Fibroblast of lung (primary cell): ENCODE measurements at regions not wholly inside any gene's neighbourhood (a gene's known extent, or its start where the extent isn't known, plus 50 kb on each side); places are given as distances from the start of the nearest gene placed in this dataset.

Experiments
- DNase-seq, 2 donors: peaks; one replicate each; pipeline versions ENCODE4 v3.0.0 to v3.0.0-alpha.2; 2010; ENCODE audit warnings: low read depth in 2 of 2
- H2AFZ ChIP-seq: 2 replicates; pipeline ENCODE4 v1.5.1; 2012; ENCODE audit warnings: low read length, control low read depth, inconsistent platforms
- H3K27ac ChIP-seq: 2 replicates; pipeline ENCODE4 v1.5.1; 2011; ENCODE audit warnings: low read length, control low read depth; ENCODE audit not compliant: insufficient read depth
- H3K27me3 ChIP-seq: 2 replicates; pipeline ENCODE4 v1.5.1; 2011; ENCODE audit warnings: mild to moderate bottlenecking, low read length; ENCODE audit not compliant: control insufficient read depth, insufficient read depth
- H3K36me3 ChIP-seq: 2 replicates; pipeline ENCODE4 v1.5.1; 2011; ENCODE audit warnings: low read length; ENCODE audit not compliant: control insufficient read depth, insufficient read depth
- H3K4me1 ChIP-seq: 2 replicates; pipeline ENCODE4 v1.5.1; 2011; ENCODE audit warnings: low read length; ENCODE audit not compliant: control insufficient read depth, insufficient read depth; ENCODE audit errors: extremely low read depth
- H3K4me2 ChIP-seq: 2 replicates; pipeline ENCODE4 v1.5.1; 2011; ENCODE audit warnings: low read length, control low read depth; ENCODE audit not compliant: insufficient read depth; ENCODE audit errors: extremely low read depth
- H3K4me3 ChIP-seq, 4 experiments: fragments of 200-600 bp in 1 of 4; sonication (generic) in 1 of 4; replicated peaks in 1 of 4; 2 replicates each; pipeline ENCODE4 v1.5.1; 2011 to 2016; ENCODE audit warnings: low read length in 4 of 4, low read depth in 3 of 4, mild to moderate bottlenecking in 3 of 4, control low read depth in 2 of 4, inconsistent platforms in 1 of 4, mixed read lengths in 1 of 4; ENCODE audit not compliant: insufficient read depth in 1 of 4; ENCODE audit errors: control extremely low read depth in 1 of 4
- H3K79me2 ChIP-seq: 2 replicates; pipeline ENCODE4 v1.5.1; 2012; ENCODE audit warnings: mild to moderate bottlenecking, low read length, inconsistent platforms; ENCODE audit not compliant: control insufficient read depth, insufficient read depth
- H3K9ac ChIP-seq: 2 replicates; pipeline ENCODE4 v1.5.1; 2011; ENCODE audit warnings: mild to moderate bottlenecking, low read length, control low read depth; ENCODE audit not compliant: insufficient read depth
- H3K9me3 ChIP-seq: 2 replicates; pipeline ENCODE4 v1.5.1; 2012; ENCODE audit warnings: low read depth, low read length; ENCODE audit not compliant: control insufficient read depth, insufficient read depth
- H4K20me1 ChIP-seq: 2 replicates; pipeline ENCODE4 v1.5.1; 2011; ENCODE audit warnings: low read length; ENCODE audit not compliant: control insufficient read depth, insufficient read depth; ENCODE audit errors: extremely low read depth
- EZH2 ChIP-seq: IDR thresholded peaks from 2 replicates; pipeline ENCODE4 v1.5.1; 2012; ENCODE audit warnings: low read length, control low read depth, mild to moderate bottlenecking; ENCODE audit errors: missing control alignments
- TF ChIP-seq, protein P1 (sequence below), 2 donors: IDR thresholded peaks in 1 of 2; conservative IDR thresholded peaks in 1 of 2; 1 replicate in 1 of 2; 2 replicates in 1 of 2; pipeline ENCODE4 v1.5.1; 2011 to 2012; ENCODE audit warnings: low read length in 2 of 2, control low read depth in 1 of 2, inconsistent platforms in 1 of 2, low read depth in 1 of 2, mild to moderate bottlenecking in 1 of 2

DNA sequence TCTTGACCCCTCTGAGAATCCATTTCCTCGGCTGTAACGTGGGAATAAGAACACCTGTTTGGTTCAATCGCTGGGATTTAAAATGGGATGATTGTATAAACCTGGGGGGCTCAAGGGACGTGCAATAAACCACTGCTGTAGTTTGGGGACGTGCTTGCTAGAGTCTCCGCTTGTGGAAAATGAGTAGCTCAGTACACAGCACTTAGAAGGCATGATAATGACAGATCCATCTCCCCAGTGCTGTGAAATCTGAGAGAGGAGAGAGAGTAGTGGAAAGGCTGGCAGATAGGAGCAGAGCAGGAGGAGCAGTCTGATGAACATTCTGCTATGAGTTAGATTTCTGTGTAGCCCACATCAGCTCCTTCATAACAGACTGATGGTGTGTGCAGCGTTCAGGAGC, 256.5 kb downstream of the MN1 start:
- no peaks in the 10 kb centered on the region for H3K79me2 ChIP-seq
- H3K36me3 ChIP-seq = no peaks in the 10 kb centered on the region
- H4K20me1 ChIP-seq = no peaks in the 10 kb centered on the region
- no peak overlapping the region for H3K4me2 ChIP-seq
- DNase-seq = no peak
- H3K9ac ChIP-seq = no peak overlapping the region
- no peak overlapping the region for H3K27ac ChIP-seq
- no peaks in the 10 kb centered on the region for H3K9me3 ChIP-seq
- no peaks in the 10 kb centered on the region for H3K4me1 ChIP-seq
- no peak overlapping the region for H3K4me3 ChIP-seq
- H3K27me3 ChIP-seq = peaks cover 13% of the 10 kb centered on the region
- no peak for TF ChIP-seq EZH2
- TF ChIP-seq, protein P1, sequence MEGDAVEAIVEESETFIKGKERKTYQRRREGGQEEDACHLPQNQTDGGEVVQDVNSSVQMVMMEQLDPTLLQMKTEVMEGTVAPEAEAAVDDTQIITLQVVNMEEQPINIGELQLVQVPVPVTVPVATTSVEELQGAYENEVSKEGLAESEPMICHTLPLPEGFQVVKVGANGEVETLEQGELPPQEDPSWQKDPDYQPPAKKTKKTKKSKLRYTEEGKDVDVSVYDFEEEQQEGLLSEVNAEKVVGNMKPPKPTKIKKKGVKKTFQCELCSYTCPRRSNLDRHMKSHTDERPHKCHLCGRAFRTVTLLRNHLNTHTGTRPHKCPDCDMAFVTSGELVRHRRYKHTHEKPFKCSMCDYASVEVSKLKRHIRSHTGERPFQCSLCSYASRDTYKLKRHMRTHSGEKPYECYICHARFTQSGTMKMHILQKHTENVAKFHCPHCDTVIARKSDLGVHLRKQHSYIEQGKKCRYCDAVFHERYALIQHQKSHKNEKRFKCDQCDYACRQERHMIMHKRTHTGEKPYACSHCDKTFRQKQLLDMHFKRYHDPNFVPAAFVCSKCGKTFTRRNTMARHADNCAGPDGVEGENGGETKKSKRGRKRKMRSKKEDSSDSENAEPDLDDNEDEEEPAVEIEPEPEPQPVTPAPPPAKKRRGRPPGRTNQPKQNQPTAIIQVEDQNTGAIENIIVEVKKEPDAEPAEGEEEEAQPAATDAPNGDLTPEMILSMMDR (conservative IDR thresholded peaks at IDR 0.05 in 1 of 2, IDR thresholded peaks at IDR 0.05 in 1 of 2; ENCODE audit: low read depth in 1 of 2, low read length in 2 of 2) = no peak
- no peak overlapping the region for H2AFZ ChIP-seq

DNA sequence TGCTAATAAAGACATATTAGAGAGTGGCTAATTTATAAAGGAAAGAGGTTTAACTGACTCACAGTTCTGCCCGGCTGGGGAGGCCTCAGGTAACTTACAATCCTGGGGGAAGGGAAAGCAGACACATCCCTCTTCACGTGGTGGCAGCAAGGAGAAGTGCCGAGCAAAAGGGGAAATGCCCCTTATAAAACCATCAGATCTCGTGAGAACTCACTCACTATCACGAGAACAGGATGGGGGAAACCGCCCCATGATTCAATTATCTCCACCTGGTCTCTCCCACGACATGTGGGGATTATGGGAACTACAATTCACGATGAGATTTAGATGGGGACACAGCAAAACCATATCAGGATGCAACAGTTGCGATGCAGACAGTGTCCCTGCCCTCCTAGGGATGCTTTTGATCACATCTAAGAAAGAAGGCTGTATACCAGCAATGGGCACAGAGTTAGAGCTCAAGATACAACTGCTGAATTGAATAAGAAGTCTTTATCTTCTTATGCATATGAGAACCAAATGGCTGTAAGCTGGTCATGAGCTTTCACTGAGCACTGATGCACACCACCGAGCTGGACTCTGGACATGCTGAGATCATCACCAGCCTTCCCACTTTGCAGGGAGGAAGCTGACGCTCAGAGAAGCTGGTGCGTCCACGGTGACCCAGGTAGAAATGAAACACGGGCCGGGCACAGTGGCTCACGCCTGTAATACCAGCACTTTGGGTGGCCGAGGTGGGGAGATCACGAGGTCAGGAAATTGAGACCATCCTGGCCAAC, 255.2 kb downstream of the MN1 start:
- Histone ChIP-seq H3K27me3 (peaks cover 6% of the 10 kb centered on the region), H3K36me3 (no peaks in the 10 kb centered on the region)

DNA sequence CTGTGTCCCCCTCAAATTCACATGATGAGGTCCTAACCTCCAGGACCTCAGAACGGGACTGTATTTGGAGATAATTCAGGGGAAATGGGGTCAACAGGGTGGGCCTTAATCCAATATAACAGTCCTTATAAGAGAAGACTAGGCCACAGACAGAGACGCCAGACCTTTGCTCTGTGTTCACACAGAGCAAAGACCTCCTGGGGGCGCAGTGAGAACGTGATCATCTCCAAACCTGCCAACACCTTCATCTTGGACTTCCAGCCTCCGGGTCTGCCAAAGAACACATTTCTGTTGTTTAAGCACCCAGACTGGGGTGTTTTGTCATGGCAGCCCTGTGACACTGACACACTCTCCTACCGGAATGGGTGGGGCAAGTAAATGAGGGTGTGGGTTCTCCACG, 250.2 kb downstream of the MN1 start:
- no peak for DNase-seq
- Histone ChIP-seq H3K36me3 (no peaks in the 10 kb centered on the region), H3K4me1 (no peaks in the 10 kb centered on the region), H3K4me3 (no peak overlapping the region), H4K20me1 (no peaks in the 10 kb centered on the region), H2AFZ (no peak overlapping the region), H3K27me3 (no peaks in the 10 kb centered on the region), H3K4me2 (no peak overlapping the region), H3K9me3 (no peaks in the 10 kb centered on the region), H3K9ac (no peak overlapping the region), H3K79me2 (no peaks in the 10 kb centered on the region), H3K27ac (no peak overlapping the region)
- TF ChIP-seq, protein P1 (conservative IDR thresholded peaks at IDR 0.05 in 1 of 2, IDR thresholded peaks at IDR 0.05 in 1 of 2; ENCODE audit: low read depth in 1 of 2, low read length in 2 of 2) = no peak
- no peak for TF ChIP-seq EZH2

More for the DNA sequence above, 255.2 kb downstream of the MN1 start:
- TF ChIP-seq, protein P1 (conservative IDR thresholded peaks at IDR 0.05 in 1 of 2, IDR thresholded peaks at IDR 0.05 in 1 of 2; ENCODE audit: low read depth in 1 of 2, low read length in 2 of 2) = no peak
- no peak for TF ChIP-seq EZH2
- Histone ChIP-seq H3K4me2 (no peak overlapping the region), H4K20me1 (no peaks in the 10 kb centered on the region), H3K9ac (no peak overlapping the region), H3K27ac (no peak overlapping the region), H3K4me1 (no peaks in the 10 kb centered on the region), H3K9me3 (no peaks in the 10 kb centered on the region), H2AFZ (no peak overlapping the region), H3K79me2 (no peaks in the 10 kb centered on the region), H3K4me3 (no peak overlapping the region)
- no peak for DNase-seq
